ENCODE measurements at regions not wholly inside any gene's neighbourhood (a gene's known extent, or its start where the extent isn't known, plus 50 kb on each side); places are given as distances from the start of the nearest gene placed in this dataset.
A peak's percentile ranks its signal among the peaks of the same experiment; 100 is the strongest.

GRCh38 chr1:87224201-87224600, 104.5 kb upstream of the LMO4 start:
- H3K9me3 ChIP-seq (ENCODE audit: insufficient read depth, low read depth, low read length) = peaks cover 4% of the 10 kb centered on the region; the same call in 1 of the 2 replicates
- no peak overlapping the region for H3K4me3 ChIP-seq (ENCODE audit: low read length)
- peaks cover 12% of the 10 kb centered on the region; the same call in 1 of the 2 replicates for H3K4me1 ChIP-seq (ENCODE audit: insufficient read depth, low read length)
- no peak overlapping the region for H3K9ac ChIP-seq (ENCODE audit: low read depth, low read length)
- H3K27me3 ChIP-seq (ENCODE audit: insufficient read depth, low read length) = no peaks in the 10 kb centered on the region
- H3K27ac ChIP-seq (ENCODE audit: low read depth, low read length) = no peak overlapping the region
- no peaks in the 10 kb centered on the region for H3K36me3 ChIP-seq (ENCODE audit: insufficient read depth, low read length)
- WGBS = 91% methylated on average over 2 of the region's 2 CpGs

GRCh38 chr1:87225171-87225570, 103.5 kb upstream of the LMO4 start:
- Histone ChIP-seq H3K27ac (ENCODE audit: low read depth, low read length) (no peak overlapping the region), H3K4me1 (ENCODE audit: insufficient read depth, low read length) (peaks cover 12% of the 10 kb centered on the region; the same call in 1 of the 2 replicates), H3K4me3 (ENCODE audit: low read length) (no peak overlapping the region), H3K9me3 (ENCODE audit: insufficient read depth, low read depth, low read length) (peaks cover 4% of the 10 kb centered on the region; the same call in 1 of the 2 replicates), H3K9ac (ENCODE audit: low read depth, low read length) (no peak overlapping the region), H3K36me3 (ENCODE audit: insufficient read depth, low read length) (no peaks in the 10 kb centered on the region), H3K27me3 (ENCODE audit: insufficient read depth, low read length) (no peaks in the 10 kb centered on the region)
- WGBS = 93% methylated on average over 3 of the region's 3 CpGs

GRCh38 chr1:87226341-87226760, 102.3 kb upstream of the LMO4 start:
- Histone ChIP-seq H3K4me3 (ENCODE audit: low read length) (no peak overlapping the region), H3K9me3 (ENCODE audit: insufficient read depth, low read depth, low read length) (peaks cover 4% of the 10 kb centered on the region; the same call in 1 of the 2 replicates), H3K36me3 (ENCODE audit: insufficient read depth, low read length) (no peaks in the 10 kb centered on the region), H3K9ac (ENCODE audit: low read depth, low read length) (no peak overlapping the region), H3K27ac (ENCODE audit: low read depth, low read length) (peak overlapping the region; percentile 53; the same call in 1 of the 2 replicates), H3K4me1 (ENCODE audit: insufficient read depth, low read length) (peaks cover 12% of the 10 kb centered on the region; the same call in 1 of the 2 replicates), H3K27me3 (ENCODE audit: insufficient read depth, low read length) (no peaks in the 10 kb centered on the region)
- WGBS = 68% methylated on average over 8 of the region's 8 CpGs

- Histone ChIP-seq H3K27me3 (ENCODE audit: insufficient read depth, low read length) (no peaks in the 10 kb centered on the region), H3K27ac (ENCODE audit: low read depth, low read length) (no peak overlapping the region), H3K4me1 (ENCODE audit: insufficient read depth, low read length) (peaks cover 12% of the 10 kb centered on the region; the same call in 1 of the 2 replicates), H3K4me3 (ENCODE audit: low read length) (no peak overlapping the region), H3K9me3 (ENCODE audit: insufficient read depth, low read depth, low read length) (peaks cover 4% of the 10 kb centered on the region; the same call in 1 of the 2 replicates), H3K9ac (ENCODE audit: low read depth, low read length) (no peak overlapping the region), H3K36me3 (ENCODE audit: insufficient read depth, low read length) (no peaks in the 10 kb centered on the region)
- 95% methylated on average over 2 of the region's 3 CpGs for WGBS
Observed at GRCh38 chr1:87227651-87228050, 101.0 kb upstream of the LMO4 start.

- Histone ChIP-seq H3K36me3 (ENCODE audit: insufficient read depth, low read length) (no peaks in the 10 kb centered on the region), H3K4me1 (ENCODE audit: insufficient read depth, low read length) (peaks cover 12% of the 10 kb centered on the region; the same call in 1 of the 2 replicates), H3K4me3 (ENCODE audit: low read length) (no peak overlapping the region), H3K9me3 (ENCODE audit: insufficient read depth, low read depth, low read length) (no peaks in the 10 kb centered on the region), H3K9ac (ENCODE audit: low read depth, low read length) (no peak overlapping the region), H3K27ac (ENCODE audit: low read depth, low read length) (no peak overlapping the region), H3K27me3 (ENCODE audit: insufficient read depth, low read length) (no peaks in the 10 kb centered on the region)
- 91% methylated on average over 2 of the region's 2 CpGs for WGBS
Observed at GRCh38 chr1:87230501-87230900, 98.2 kb upstream of the LMO4 start.

- Histone ChIP-seq H3K36me3 (ENCODE audit: insufficient read depth, low read length) (no peaks in the 10 kb centered on the region), H3K4me3 (ENCODE audit: low read length) (no peak overlapping the region), H3K27ac (ENCODE audit: low read depth, low read length) (no peak overlapping the region), H3K27me3 (ENCODE audit: insufficient read depth, low read length) (no peaks in the 10 kb centered on the region), H3K4me1 (ENCODE audit: insufficient read depth, low read length) (peaks cover 2% of the 10 kb centered on the region; the same call in 1 of the 2 replicates), H3K9ac (ENCODE audit: low read depth, low read length) (no peak overlapping the region), H3K9me3 (ENCODE audit: insufficient read depth, low read depth, low read length) (no peaks in the 10 kb centered on the region)
- 95% methylated on average over 8 of the region's 8 CpGs for WGBS
Observed at GRCh38 chr1:87231703-87232367, 96.8 kb upstream of the LMO4 start.

- WGBS = 97% methylated on average over 2 of the region's 2 CpGs
- H3K4me3 ChIP-seq (ENCODE audit: low read length) = no peak overlapping the region
- no peaks in the 10 kb centered on the region for H3K9me3 ChIP-seq (ENCODE audit: insufficient read depth, low read depth, low read length)
- H3K27ac ChIP-seq (ENCODE audit: low read depth, low read length) = no peak overlapping the region
- H3K9ac ChIP-seq (ENCODE audit: low read depth, low read length) = no peak overlapping the region
- no peaks in the 10 kb centered on the region for H3K36me3 ChIP-seq (ENCODE audit: insufficient read depth, low read length)
- no peaks in the 10 kb centered on the region for H3K4me1 ChIP-seq (ENCODE audit: insufficient read depth, low read length)
- H3K27me3 ChIP-seq (ENCODE audit: insufficient read depth, low read length) = no peaks in the 10 kb centered on the region
Observed at GRCh38 chr1:87236585-87236984, 92.1 kb upstream of the LMO4 start.

GRCh38 chr1:87239997-87240605, 88.6 kb upstream of the LMO4 start:
- Histone ChIP-seq H3K27me3 (ENCODE audit: insufficient read depth, low read length) (no peaks in the 10 kb centered on the region), H3K9ac (ENCODE audit: low read depth, low read length) (no peak overlapping the region)
- WGBS = 95% methylated on average over 2 of the region's 2 CpGs

GRCh38 chr1:87240661-87241285, 87.9 kb upstream of the LMO4 start:
- Histone ChIP-seq H3K9me3 (ENCODE audit: insufficient read depth, low read depth, low read length) (no peaks in the 10 kb centered on the region), H3K4me3 (ENCODE audit: low read length) (no peak overlapping the region), H3K4me1 (ENCODE audit: insufficient read depth, low read length) (no peaks in the 10 kb centered on the region), H3K36me3 (ENCODE audit: insufficient read depth, low read length) (no peaks in the 10 kb centered on the region), H3K9ac (ENCODE audit: low read depth, low read length) (no peak overlapping the region), H3K27ac (ENCODE audit: low read depth, low read length) (no peak overlapping the region), H3K27me3 (ENCODE audit: insufficient read depth, low read length) (no peaks in the 10 kb centered on the region)
- WGBS = 86% methylated on average over 8 of the region's 8 CpGs

More at GRCh38 chr1:87239997-87240605, 88.6 kb upstream of the LMO4 start:
- H3K36me3 ChIP-seq (ENCODE audit: insufficient read depth, low read length) = no peaks in the 10 kb centered on the region
- no peaks in the 10 kb centered on the region for H3K9me3 ChIP-seq (ENCODE audit: insufficient read depth, low read depth, low read length)
- no peak overlapping the region for H3K4me3 ChIP-seq (ENCODE audit: low read length)
- H3K4me1 ChIP-seq (ENCODE audit: insufficient read depth, low read length) = no peaks in the 10 kb centered on the region
- H3K27ac ChIP-seq (ENCODE audit: low read depth, low read length) = no peak overlapping the region

- Histone ChIP-seq H3K27ac (ENCODE audit: low read depth, low read length) (no peak overlapping the region), H3K9ac (ENCODE audit: low read depth, low read length) (no peak overlapping the region), H3K9me3 (ENCODE audit: insufficient read depth, low read depth, low read length) (no peaks in the 10 kb centered on the region), H3K4me1 (ENCODE audit: insufficient read depth, low read length) (no peaks in the 10 kb centered on the region), H3K27me3 (ENCODE audit: insufficient read depth, low read length) (no peaks in the 10 kb centered on the region), H3K4me3 (ENCODE audit: low read length) (no peak overlapping the region), H3K36me3 (ENCODE audit: insufficient read depth, low read length) (no peaks in the 10 kb centered on the region)
- 87% methylated on average over 5 of the region's 6 CpGs for WGBS
Observed at GRCh38 chr1:87242445-87243185, 86.1 kb upstream of the LMO4 start.

- H3K36me3 ChIP-seq (ENCODE audit: insufficient read depth, low read length) = no peaks in the 10 kb centered on the region
- WGBS = 89% methylated on average over 1 of the region's 1 CpG
- H3K9me3 ChIP-seq (ENCODE audit: insufficient read depth, low read depth, low read length) = no peaks in the 10 kb centered on the region
- no peaks in the 10 kb centered on the region for H3K4me1 ChIP-seq (ENCODE audit: insufficient read depth, low read length)
- H3K9ac ChIP-seq (ENCODE audit: low read depth, low read length) = no peak overlapping the region
- no peaks in the 10 kb centered on the region for H3K27me3 ChIP-seq (ENCODE audit: insufficient read depth, low read length)
- no peak overlapping the region for H3K4me3 ChIP-seq (ENCODE audit: low read length)
- H3K27ac ChIP-seq (ENCODE audit: low read depth, low read length) = no peak overlapping the region
Observed at GRCh38 chr1:87243573-87243972, 85.1 kb upstream of the LMO4 start.

Measured in HUES64 (cell line).